PC-9 (cell line): ENCODE measurements at regions not wholly inside any gene's neighbourhood (a gene's known extent, or its start where the extent isn't known, plus 50 kb on each side); places are given as distances from the start of the nearest gene placed in this dataset.

Source experiments
- BruUV-seq: library from RNA; stranded (reverse); fragments of 400-500 nt; replicated peaks from 2 replicates; lab custom pipeline; 2021; lab: Mats Ljungman, UMichigan
- CTCF ChIA-PET: fragments of 300-600 bp; sonication (Branson Sonifier 250); formaldehyde crosslinking; loops from one replicate; lab custom pipeline; 2022; ENCODE audit warnings: antibody characterized with exemption; lab: Charles Lee
- POLR2A ChIA-PET: fragments of 300-600 bp; sonication (Branson Sonifier 250); formaldehyde crosslinking; loops from one replicate; lab custom pipeline; 2022; ENCODE audit warnings: antibody characterized with exemption; ENCODE audit not compliant: unreplicated experiment; lab: Charles Lee
- DNase-seq, 2 experiments: peaks; one replicate each; pipeline versions ENCODE4 v3.0.0 to v3.0.0-alpha.2; 2015 to 2022; ENCODE audit warnings: mixed read lengths in 1 of 2
- H2AFZ ChIP-seq: fragments of 200-600 bp; sonication (generic); 2 replicates; pipeline ENCODE4 v1.8.1; 2017; ENCODE audit warnings: antibody characterized with exemption
- H3F3A ChIP-seq: fragments of 200-600 bp; sonication (generic); 2 replicates; pipeline ENCODE4 v1.8.1; 2017; ENCODE audit warnings: antibody characterized with exemption, mild to moderate bottlenecking, low read depth; ENCODE audit not compliant: insufficient read depth
- H3K27ac ChIP-seq: fragments of 200-600 bp; sonication (generic); 2 replicates; pipeline ENCODE4 v1.6.1; 2016; ENCODE audit warnings: mixed run types
- H3K27me3 ChIP-seq: fragments of 200-600 bp; sonication (generic); 2 replicates; pipeline ENCODE4 v1.6.1; 2016; ENCODE audit warnings: low read depth, mixed run types; ENCODE audit not compliant: insufficient read depth
- H3K36me3 ChIP-seq: fragments of 200-600 bp; sonication (generic); 2 replicates; pipeline ENCODE4 v1.6.1; 2016; ENCODE audit warnings: low read depth, mixed run types
- H3K4me1 ChIP-seq: fragments of 200-600 bp; sonication (generic); replicated peaks from 2 replicates; pipeline ENCODE4 v1.6.1; 2016; ENCODE audit warnings: mixed run types; ENCODE audit not compliant: insufficient read depth
- H3K4me2 ChIP-seq: fragments of 200-600 bp; sonication (generic); 2 replicates; pipeline ENCODE4 v1.6.1; 2017; ENCODE audit warnings: mixed run types
- H3K4me3 ChIP-seq: fragments of 200-600 bp; sonication (generic); 2 replicates; pipeline ENCODE4 v1.6.1; 2016; ENCODE audit warnings: mixed run types
- H3K79me2 ChIP-seq: fragments of 200-600 bp; sonication (generic); 2 replicates; pipeline ENCODE4 v1.6.1; 2017; ENCODE audit warnings: low read depth, mixed run types
- H3K9me2 ChIP-seq: fragments of 200-600 bp; sonication (generic); 2 replicates; pipeline ENCODE4 v1.8.1; 2017; ENCODE audit warnings: mild to moderate bottlenecking; ENCODE audit not compliant: insufficient read depth
- H3K9me3 ChIP-seq: fragments of 200-600 bp; sonication (generic); 2 replicates; pipeline ENCODE4 v1.8.1; 2016; ENCODE audit warnings: low read depth; ENCODE audit not compliant: insufficient read depth
- H4K20me1 ChIP-seq: fragments of 200-600 bp; sonication (generic); 2 replicates; pipeline ENCODE4 v1.8.1; 2017; ENCODE audit not compliant: insufficient read depth
- EZH2 ChIP-seq: fragments of 200-600 bp; sonication (generic); IDR thresholded peaks from 2 replicates; pipeline ENCODE4 v1.8.0; 2017; ENCODE audit warnings: antibody characterized with exemption, low read depth
- intact Hi-C: fragments of 100-400 bp; cut with micrococcal nuclease; formaldehyde crosslinking; loops from one replicate; pipeline ENCODE4 v1.10.0; 2022; ENCODE audit not compliant: unreplicated experiment
- TF ChIP-seq, protein P1 (sequence below): fragments of 200-600 bp; sonication (generic); conservative IDR thresholded peaks from 2 replicates; pipeline ENCODE4 v1.6.1; 2017; ENCODE audit warnings: mixed run types, antibody characterized with exemption, mild to moderate bottlenecking, moderate library complexity

DNA sequence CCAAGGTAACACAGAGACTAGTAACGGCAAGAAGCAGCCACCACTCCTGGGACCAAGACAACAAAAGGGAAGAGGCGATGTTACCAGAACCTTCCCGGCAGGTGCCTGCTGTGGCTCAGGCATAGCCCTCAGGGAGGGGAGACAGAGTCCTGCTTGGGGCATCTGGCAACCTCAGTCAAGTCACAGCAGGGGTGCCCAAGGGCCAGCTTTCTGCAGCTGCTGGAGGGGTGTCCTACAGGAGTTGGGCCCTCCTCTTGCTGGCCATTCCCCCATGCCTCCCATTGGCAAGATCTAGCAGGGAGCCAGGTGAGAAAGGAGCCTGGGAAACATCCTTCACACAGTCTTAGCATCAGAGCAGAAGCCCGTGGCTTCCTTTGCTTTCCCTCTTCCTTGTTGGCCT is 197.3 kb upstream of the IL12A start:
- intact Hi-C loops: no loop called here
- BruUV-seq: no TSS peak
- no peaks in the 10 kb centered on the region for H4K20me1 ChIP-seq
- no peak overlapping the region for H3K4me2 ChIP-seq
- no peaks in the 10 kb centered on the region for H3K9me3 ChIP-seq
- H3K9me2 ChIP-seq: no peaks in the 10 kb centered on the region
- no peak overlapping the region for H2AFZ ChIP-seq
- no peak overlapping the region for H3K27ac ChIP-seq
- no peak for TF ChIP-seq EZH2
- H3K27me3 ChIP-seq: no peaks in the 10 kb centered on the region
- no peak overlapping the region for H3K4me3 ChIP-seq
- peaks cover 37% of the 10 kb centered on the region for H3K4me1 ChIP-seq
- H3K36me3 ChIP-seq: no peaks in the 10 kb centered on the region
- peaks cover 26% of the 10 kb centered on the region for H3F3A ChIP-seq
- DNase-seq: no peak
- H3K79me2 ChIP-seq: peaks cover 57% of the 10 kb centered on the region
- ChIA-PET POLR2A (no interaction called here), CTCF (no interaction called here)

DNA sequence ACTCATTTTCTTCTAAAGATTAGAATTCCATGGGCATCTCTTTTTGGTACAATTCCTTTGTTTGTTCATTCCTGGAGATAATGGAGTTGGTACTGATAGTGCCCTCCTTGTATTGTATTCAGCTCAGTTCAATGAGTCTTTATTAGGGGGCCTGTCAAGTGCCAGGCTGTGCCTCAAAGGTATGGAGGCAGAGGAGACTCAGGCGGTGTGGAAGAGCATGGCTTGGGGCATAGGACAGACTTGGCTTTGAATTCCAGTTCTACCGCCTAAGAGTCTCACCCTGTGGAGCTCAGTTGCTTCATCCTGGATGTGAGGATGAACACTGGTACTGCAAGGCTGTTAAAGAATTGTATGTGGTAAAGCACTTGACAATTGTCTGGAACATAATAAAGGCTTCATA is 196.6 kb upstream of the IL12A start:
- TF ChIP-seq, protein P1, sequence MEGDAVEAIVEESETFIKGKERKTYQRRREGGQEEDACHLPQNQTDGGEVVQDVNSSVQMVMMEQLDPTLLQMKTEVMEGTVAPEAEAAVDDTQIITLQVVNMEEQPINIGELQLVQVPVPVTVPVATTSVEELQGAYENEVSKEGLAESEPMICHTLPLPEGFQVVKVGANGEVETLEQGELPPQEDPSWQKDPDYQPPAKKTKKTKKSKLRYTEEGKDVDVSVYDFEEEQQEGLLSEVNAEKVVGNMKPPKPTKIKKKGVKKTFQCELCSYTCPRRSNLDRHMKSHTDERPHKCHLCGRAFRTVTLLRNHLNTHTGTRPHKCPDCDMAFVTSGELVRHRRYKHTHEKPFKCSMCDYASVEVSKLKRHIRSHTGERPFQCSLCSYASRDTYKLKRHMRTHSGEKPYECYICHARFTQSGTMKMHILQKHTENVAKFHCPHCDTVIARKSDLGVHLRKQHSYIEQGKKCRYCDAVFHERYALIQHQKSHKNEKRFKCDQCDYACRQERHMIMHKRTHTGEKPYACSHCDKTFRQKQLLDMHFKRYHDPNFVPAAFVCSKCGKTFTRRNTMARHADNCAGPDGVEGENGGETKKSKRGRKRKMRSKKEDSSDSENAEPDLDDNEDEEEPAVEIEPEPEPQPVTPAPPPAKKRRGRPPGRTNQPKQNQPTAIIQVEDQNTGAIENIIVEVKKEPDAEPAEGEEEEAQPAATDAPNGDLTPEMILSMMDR: no peak
- TF ChIP-seq EZH2: no peak
- H3K9me2 ChIP-seq: no peaks in the 10 kb centered on the region
- intact Hi-C loops: no loop called here
- no peak overlapping the region for H3K4me2 ChIP-seq
- peaks cover 30% of the 10 kb centered on the region for H3K4me1 ChIP-seq
- no peaks in the 10 kb centered on the region for H3K36me3 ChIP-seq
- H4K20me1 ChIP-seq: no peaks in the 10 kb centered on the region
- no peak overlapping the region for H3K27ac ChIP-seq
- no peaks in the 10 kb centered on the region for H3K9me3 ChIP-seq
- no peaks in the 10 kb centered on the region for H3K27me3 ChIP-seq
- BruUV-seq: no TSS peak
- CTCF ChIA-PET: no interaction called here
- POLR2A ChIA-PET: no interaction called here
- H3K79me2 ChIP-seq: peaks cover 51% of the 10 kb centered on the region
- no peak overlapping the region for H3K4me3 ChIP-seq
- DNase-seq: no peak
- no peak overlapping the region for H2AFZ ChIP-seq
- H3F3A ChIP-seq: peaks cover 19% of the 10 kb centered on the region

DNA sequence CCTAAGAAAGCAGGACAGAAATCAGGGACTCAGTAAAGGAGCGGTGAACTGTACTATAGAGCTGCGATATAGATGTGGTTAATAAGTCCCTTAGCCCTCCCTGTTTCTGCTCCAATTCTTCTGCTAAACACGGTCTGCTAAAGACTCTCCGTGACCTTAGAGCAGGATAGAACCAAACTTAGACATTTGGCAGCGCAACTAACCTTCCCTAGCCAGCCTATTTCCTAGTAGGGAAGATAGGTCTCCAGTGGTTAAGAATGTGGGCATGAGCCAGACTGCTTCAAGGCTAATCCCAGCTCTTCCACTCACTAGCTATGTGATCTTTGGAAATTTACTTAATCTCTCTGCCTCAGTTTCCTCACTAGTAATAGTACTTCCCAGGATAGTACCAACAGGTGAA is 193.6 kb upstream of the IL12A start:
- H3K9me2 ChIP-seq: no peaks in the 10 kb centered on the region
- H3K79me2 ChIP-seq: peaks cover 55% of the 10 kb centered on the region
- no peaks in the 10 kb centered on the region for H3K36me3 ChIP-seq
- H3K4me1 ChIP-seq: peaks cover 15% of the 10 kb centered on the region
- TF ChIP-seq EZH2: no peak
- TF ChIP-seq, protein P1: no peak
- no peak for DNase-seq
- H3K9me3 ChIP-seq: no peaks in the 10 kb centered on the region
- CTCF ChIA-PET: interaction anchor here (0.5 kb wide), 1 partner anchor 1580 kb away, joined by 3 read pairs; no protein-coding TSS in a partner anchor
- no peak overlapping the region for H3K27ac ChIP-seq
- no peaks in the 10 kb centered on the region for H4K20me1 ChIP-seq
- no peak overlapping the region for H3K4me3 ChIP-seq
- no peak overlapping the region for H3K4me2 ChIP-seq
- no TSS peak for BruUV-seq
- H2AFZ ChIP-seq: no peak overlapping the region
- no peaks in the 10 kb centered on the region for H3K27me3 ChIP-seq
- intact Hi-C loops: no loop called here
- peaks cover 15% of the 10 kb centered on the region; the same call in 1 of the 2 replicates for H3F3A ChIP-seq
- POLR2A ChIA-PET: interaction anchor here (0.6 kb wide), 1 partner anchor 325 kb away, joined by 3 read pairs; no protein-coding TSS in a partner anchor

DNA sequence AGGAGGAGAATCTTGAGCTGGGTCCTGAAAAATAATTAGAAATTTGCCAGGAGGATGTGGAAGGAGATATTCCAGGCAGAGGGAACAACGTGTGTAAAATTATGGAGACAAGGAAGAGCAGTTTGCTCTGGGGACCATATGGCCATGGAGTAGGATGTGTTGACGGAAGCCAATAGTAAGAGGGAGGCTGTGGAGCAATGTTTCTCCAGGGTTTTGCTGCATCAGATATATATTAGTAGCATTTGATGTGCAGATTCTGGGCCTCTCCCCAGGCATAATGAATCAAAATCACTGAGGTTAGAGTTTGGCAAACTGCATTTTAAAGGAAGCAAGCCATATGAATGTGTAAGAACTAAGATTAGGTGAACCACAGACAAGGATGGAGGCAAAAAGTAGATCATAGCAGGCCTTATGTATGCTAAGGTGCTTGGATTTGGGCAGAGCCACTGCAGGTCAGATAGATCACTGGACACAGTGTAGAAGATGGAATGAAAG is 192.9 kb upstream of the IL12A start:
- Histone ChIP-seq H3K36me3 (no peaks in the 10 kb centered on the region), H3K9me2 (no peaks in the 10 kb centered on the region), H3K79me2 (peaks cover 51% of the 10 kb centered on the region), H3F3A (peaks cover 15% of the 10 kb centered on the region; the same call in 1 of the 2 replicates), H2AFZ (no peak overlapping the region), H3K4me2 (no peak overlapping the region), H3K4me1 (peaks cover 15% of the 10 kb centered on the region), H3K27me3 (no peaks in the 10 kb centered on the region), H3K4me3 (no peak overlapping the region), H4K20me1 (no peaks in the 10 kb centered on the region), H3K9me3 (no peaks in the 10 kb centered on the region), H3K27ac (no peak overlapping the region)
- CTCF ChIA-PET: interaction anchor here (0.5 kb wide), 1 partner anchor 1581 kb away, joined by 3 read pairs; no protein-coding TSS in a partner anchor
- POLR2A ChIA-PET: no interaction called here
- no peak for DNase-seq
- BruUV-seq: no TSS peak
- no peak for TF ChIP-seq EZH2
- TF ChIP-seq, protein P1: no peak
- intact Hi-C loops: no loop called here
